SK-N-SH (cell line): ENCODE measurements at regions not wholly inside any gene's neighbourhood (a gene's known extent, or its start where the extent isn't known, plus 50 kb on each side); places are given as distances from the start of the nearest gene placed in this dataset.

Experiments used
- CTCF ChIP-seq: fragments of 200-600 bp; sonication (generic); IDR thresholded peaks from 2 replicates; pipeline ENCODE4 v1.6.1; 2017; ENCODE audit warnings: antibody characterized with exemption, mild to moderate bottlenecking, moderate library complexity
- EP300 ChIP-seq, 2 experiments: IDR thresholded peaks; 2 replicates each; pipeline versions ENCODE4 v1.4.0 to v1.6.1; 2012; ENCODE audit warnings: borderline replicate concordance in 1 of 2, low read depth in 1 of 2, low read length in 1 of 2
- EZH2phosphoT487 ChIP-seq: fragments of 200-600 bp; sonication (generic); IDR thresholded peaks from 2 replicates; pipeline ENCODE4 v1.6.1; 2017; ENCODE audit warnings: low read depth, mixed run types, mild to moderate bottlenecking, antibody characterized with exemption, moderate library complexity, borderline replicate concordance
- FOXM1 ChIP-seq: IDR thresholded peaks from 2 replicates; pipeline ENCODE4 v1.4.0; 2012; ENCODE audit warnings: low read depth, mild to moderate bottlenecking
- GABPA ChIP-seq: IDR thresholded peaks from 2 replicates; pipeline ENCODE4 v1.4.0; 2012; ENCODE audit warnings: low read depth, mild to moderate bottlenecking
- POLR2AphosphoS5 ChIP-seq: IDR thresholded peaks from 2 replicates; pipeline ENCODE4 v1.6.1; 2012; ENCODE audit warnings: low read depth, low read length
- REST ChIP-seq: IDR thresholded peaks from 2 replicates; pipeline ENCODE4 v1.6.1; 2012; ENCODE audit warnings: mild to moderate bottlenecking, low read depth, low read length, moderate library complexity
- RFX5 ChIP-seq: IDR thresholded peaks from 2 replicates; pipeline ENCODE4 v1.6.1; 2012; ENCODE audit warnings: mild to moderate bottlenecking, improper control_type of control experiment, low read length
- TAF1 ChIP-seq: IDR thresholded peaks from 2 replicates; pipeline ENCODE4 v1.6.1; 2012; ENCODE audit warnings: low read depth, mild to moderate bottlenecking, low read length, moderate library complexity, borderline replicate concordance
- TEAD4 ChIP-seq: IDR thresholded peaks from 2 replicates; pipeline ENCODE4 v1.4.0; 2012; ENCODE audit warnings: mild to moderate bottlenecking, borderline replicate concordance; ENCODE audit not compliant: insufficient read depth
- TF ChIP-seq, protein P1 (sequence below): IDR thresholded peaks from 2 replicates; pipeline ENCODE4; 2012
- TF ChIP-seq, protein P2 (sequence below): IDR thresholded peaks from 2 replicates; pipeline ENCODE4 v1.4.0; 2012; ENCODE audit warnings: low read depth, borderline replicate concordance
- TF ChIP-seq, protein P3 (sequence below): IDR thresholded peaks from 2 replicates; pipeline ENCODE4 v1.4.0; 2012; ENCODE audit warnings: low read depth, borderline replicate concordance

- TF ChIP-seq EP300 (IDR thresholded peaks at IDR 0.05; ENCODE audit: borderline replicate concordance in 1 of 2, low read depth in 1 of 2, low read length in 1 of 2) (no peak), EZH2phosphoT487 (no peak), TEAD4 (no peak), CTCF (no peak), GABPA (no peak), POLR2AphosphoS5 (no peak), FOXM1 (no peak), TAF1 (no peak), RFX5 (no peak), REST (no peak)
- TF ChIP-seq, protein P1, sequence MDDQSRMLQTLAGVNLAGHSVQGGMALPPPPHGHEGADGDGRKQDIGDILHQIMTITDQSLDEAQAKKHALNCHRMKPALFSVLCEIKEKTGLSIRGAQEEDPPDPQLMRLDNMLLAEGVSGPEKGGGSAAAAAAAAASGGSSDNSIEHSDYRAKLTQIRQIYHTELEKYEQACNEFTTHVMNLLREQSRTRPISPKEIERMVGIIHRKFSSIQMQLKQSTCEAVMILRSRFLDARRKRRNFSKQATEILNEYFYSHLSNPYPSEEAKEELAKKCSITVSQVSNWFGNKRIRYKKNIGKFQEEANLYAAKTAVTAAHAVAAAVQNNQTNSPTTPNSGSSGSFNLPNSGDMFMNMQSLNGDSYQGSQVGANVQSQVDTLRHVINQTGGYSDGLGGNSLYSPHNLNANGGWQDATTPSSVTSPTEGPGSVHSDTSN = no peak
- TF ChIP-seq, protein P2, sequence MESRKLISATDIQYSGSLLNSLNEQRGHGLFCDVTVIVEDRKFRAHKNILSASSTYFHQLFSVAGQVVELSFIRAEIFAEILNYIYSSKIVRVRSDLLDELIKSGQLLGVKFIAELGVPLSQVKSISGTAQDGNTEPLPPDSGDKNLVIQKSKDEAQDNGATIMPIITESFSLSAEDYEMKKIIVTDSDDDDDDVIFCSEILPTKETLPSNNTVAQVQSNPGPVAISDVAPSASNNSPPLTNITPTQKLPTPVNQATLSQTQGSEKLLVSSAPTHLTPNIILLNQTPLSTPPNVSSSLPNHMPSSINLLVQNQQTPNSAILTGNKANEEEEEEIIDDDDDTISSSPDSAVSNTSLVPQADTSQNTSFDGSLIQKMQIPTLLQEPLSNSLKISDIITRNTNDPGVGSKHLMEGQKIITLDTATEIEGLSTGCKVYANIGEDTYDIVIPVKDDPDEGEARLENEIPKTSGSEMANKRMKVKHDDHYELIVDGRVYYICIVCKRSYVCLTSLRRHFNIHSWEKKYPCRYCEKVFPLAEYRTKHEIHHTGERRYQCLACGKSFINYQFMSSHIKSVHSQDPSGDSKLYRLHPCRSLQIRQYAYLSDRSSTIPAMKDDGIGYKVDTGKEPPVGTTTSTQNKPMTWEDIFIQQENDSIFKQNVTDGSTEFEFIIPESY = no peak
- TF ChIP-seq, protein P3, sequence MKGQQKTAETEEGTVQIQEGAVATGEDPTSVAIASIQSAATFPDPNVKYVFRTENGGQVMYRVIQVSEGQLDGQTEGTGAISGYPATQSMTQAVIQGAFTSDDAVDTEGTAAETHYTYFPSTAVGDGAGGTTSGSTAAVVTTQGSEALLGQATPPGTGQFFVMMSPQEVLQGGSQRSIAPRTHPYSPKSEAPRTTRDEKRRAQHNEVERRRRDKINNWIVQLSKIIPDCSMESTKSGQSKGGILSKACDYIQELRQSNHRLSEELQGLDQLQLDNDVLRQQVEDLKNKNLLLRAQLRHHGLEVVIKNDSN = no peak
Measured at GRCh38 chr5:9743507-9743906, 113.4 kb upstream of the TAS2R1 start.
